AG08396 (cell line): ENCODE measurements at regions not wholly inside any gene's neighbourhood (a gene's known extent, or its start where the extent isn't known, plus 50 kb on each side); places are given as distances from the start of the nearest gene placed in this dataset.
"Not testable (repeated sequence)": the region's sequence is repeated elsewhere in the genome, so short reads cannot be mapped to it uniquely, and the experiment has no call there.

Experiments used
- DNase-seq: peaks from one replicate; pipeline ENCODE4 v3.0.0; 2012; ENCODE audit warnings: low spot score, mixed read lengths

DNA sequence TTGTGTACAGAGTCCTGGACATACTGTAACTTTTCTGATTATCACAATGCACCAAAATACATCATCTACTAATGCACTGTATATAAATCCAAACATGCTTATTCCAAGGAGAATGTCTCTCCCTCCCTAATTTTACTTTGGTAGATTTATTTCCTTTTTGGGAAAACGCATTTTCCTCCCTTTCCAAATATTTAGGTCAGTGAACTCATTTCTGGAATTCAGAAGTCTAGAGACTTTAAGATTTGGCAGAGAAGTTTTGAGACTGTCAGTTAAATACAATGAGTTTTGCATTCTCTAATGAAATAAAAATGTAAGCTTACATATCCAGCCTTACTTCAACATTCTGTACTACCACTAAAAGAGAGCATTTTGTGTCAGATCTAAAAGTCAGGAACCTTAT is 165.8 kb upstream of the EDNRB start:
- no peak for DNase-seq

DNA sequence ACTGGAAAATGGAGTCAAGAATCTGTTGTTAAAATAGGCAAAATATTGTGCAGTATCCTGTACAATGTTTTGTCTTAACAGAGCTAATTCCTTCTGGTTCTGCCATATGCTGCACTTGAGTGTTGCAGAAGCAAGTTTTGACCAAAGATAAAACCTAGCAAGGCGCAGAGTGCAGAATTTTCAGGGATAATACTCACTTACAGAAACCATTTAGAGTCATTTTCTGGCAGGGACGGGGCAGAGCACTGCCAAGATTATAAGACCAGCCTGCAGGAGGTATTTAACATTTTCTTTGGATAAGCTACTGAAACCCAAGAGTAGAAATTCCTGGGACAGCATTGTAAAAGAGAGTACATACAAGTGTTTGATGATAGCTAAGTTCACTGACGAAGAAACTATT is 159.5 kb upstream of the EDNRB start:
- no peak for DNase-seq

GRCh38 chr13:78067290-78067689 is 148.7 kb upstream of the EDNRB start:
- no peak for DNase-seq

GRCh38 chr13:78065141-78065540 is 146.5 kb upstream of the EDNRB start:
- no peak for DNase-seq

GRCh38 chr13:78061806-78062205 is 143.2 kb upstream of the EDNRB start:
- DNase-seq: no peak

- DNase-seq: no peak
These were observed 142.3 kb upstream of the EDNRB start for GRCh38 chr13:78060966-78061365.

DNA sequence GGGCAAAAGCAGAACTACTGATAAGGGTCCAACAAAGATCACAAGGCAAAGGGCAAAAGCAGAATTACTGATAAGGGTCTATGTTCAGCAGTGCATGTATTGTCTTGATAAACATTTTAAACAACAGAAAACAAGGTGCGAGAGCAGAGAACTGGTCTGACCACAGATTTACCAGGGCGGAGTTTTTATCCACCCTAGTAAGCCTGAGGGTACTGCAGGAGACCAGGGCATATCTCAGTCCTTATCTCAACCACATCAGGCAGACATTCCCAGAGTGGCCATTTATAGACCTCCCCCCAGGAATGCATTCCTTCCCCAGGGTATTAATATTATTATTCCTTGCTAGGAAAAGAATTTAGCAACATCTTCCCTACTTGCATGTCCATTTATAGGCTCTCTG is 138.2 kb upstream of the EDNRB start:
- not testable (repeated sequence) for DNase-seq

DNA sequence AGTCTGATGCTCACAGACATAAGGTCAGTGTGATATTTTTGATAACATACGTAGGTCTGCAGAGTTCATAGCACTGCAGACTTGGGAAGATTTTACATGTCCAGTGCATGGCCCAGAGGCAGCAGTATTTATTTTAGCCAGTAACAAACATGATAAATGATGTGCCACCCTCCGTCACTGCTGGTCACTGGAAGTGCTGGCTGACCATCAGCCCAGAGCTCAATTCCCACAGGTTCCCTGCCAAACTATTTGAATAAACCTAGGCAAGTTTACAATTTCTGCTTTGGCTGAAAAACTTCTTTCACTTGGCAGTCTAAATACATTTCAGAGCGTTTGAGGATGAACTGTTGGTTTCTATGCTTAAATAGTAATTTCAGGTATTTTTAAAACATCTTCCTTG is 135.5 kb upstream of the EDNRB start:
- no peak for DNase-seq

DNA sequence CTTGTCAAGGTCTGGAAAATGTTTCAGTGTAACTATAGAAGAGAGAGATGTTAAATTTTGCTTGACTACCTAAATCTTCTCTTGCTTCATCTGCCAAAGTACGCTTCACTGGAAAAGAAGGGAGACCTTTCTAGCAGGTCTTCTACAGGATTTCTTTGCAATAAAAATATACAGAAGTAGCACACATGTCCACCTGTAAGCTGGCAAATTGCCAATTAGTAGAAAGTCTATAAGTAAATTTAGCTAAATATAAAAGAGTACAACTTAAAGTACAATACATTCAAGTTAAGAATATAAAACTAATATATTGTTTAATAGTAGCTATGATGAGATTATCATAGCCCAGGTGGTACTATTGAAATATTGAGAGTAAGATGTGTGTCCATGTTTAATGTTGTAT is 128.5 kb upstream of the EDNRB start:
- DNase-seq: no peak

- DNase-seq: no peak
These were observed 127.7 kb upstream of the EDNRB start for GRCh38 chr13:78046331-78046730.

DNA sequence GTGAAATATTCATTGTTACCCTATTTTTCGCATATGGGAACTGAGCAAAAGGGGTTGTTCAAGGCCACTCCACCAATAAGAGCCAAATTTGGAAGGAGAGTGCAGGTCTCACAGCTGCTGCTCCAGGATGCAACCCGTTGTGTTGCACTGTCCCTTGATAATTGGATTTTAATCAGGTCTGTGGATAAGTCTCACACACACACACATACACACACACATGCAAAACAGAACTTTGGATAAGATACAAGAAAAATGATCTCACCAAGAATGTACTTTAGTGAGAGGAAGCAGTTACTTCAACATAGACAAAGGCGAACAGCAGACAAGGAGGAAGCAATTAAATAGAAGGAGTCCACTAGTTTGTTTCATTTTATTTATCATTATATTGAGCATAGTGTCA is 127.3 kb upstream of the EDNRB start:
- no peak for DNase-seq

DNA sequence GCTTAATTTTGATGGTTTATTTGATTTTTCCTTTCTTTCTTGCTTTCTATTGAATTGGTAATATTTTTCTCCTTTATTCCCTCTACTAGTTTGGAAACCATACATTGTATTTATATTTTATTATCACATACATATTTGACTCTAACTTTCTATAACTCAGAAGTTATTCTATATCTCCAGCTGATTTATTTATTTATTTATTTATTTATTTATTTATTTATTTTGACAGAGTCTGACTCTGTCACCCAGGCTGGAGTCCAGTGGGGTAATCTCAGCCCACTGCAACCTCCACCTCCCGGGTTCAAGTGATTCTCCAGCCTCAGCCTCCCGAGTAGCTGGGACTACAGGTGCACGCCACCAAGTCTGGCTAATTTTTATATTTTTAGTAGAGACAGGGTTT is 122.7 kb upstream of the EDNRB start:
- not testable (repeated sequence) for DNase-seq

DNA sequence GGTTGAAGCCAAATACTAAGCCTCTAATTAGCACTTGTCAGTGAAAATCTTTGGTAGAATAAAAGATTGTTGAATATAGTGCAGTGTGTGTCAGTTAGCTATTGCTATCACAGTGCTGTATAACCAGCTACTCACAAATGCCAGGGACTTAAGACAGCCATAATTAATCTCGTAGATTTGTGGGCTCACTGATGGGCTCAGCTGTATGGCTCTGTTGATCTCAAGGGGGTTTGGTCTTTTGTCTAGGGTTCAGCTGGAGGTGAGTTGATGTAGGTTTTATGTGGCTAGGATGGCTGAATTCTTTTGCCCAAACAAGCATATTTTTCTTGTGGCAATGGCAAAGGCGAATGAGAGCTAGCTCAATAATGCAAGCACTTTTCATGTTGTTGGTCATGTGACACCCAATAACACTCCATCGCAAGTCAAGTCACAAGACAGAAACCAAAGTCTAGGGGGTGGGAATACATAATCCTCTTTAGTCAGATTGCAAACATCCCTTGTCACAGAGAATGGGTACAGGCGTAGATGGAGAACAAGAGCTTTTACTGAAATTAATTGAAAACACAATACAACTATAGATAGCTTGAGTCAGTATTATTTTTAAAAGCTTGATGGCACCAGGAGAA is 121.7 kb upstream of the EDNRB start:
- DNase-seq: no peak

GRCh38 chr13:78036841-78037240 is 118.2 kb upstream of the EDNRB start:
- DNase-seq: no peak

- DNase-seq: no peak
These were observed 116.9 kb upstream of the EDNRB start for GRCh38 chr13:78035500-78035899.

DNA sequence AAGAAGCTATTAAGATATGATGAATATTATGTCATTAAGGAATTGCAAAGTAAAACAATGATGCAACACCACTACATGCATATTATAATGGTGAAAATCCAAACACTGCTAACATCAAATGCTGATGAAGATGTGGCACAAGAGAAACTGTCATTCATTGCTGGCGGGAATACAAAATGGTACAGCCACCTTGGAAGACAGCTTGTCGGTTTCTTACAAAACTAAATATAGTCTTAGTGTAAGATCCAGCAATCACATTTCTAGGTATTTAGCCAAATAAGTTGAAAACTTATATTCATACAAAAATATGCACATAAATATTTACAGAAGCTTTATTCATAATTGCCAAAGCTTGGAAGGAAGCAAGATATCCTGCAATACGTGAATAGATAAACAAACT is 114.9 kb upstream of the EDNRB start:
- no peak for DNase-seq

DNA sequence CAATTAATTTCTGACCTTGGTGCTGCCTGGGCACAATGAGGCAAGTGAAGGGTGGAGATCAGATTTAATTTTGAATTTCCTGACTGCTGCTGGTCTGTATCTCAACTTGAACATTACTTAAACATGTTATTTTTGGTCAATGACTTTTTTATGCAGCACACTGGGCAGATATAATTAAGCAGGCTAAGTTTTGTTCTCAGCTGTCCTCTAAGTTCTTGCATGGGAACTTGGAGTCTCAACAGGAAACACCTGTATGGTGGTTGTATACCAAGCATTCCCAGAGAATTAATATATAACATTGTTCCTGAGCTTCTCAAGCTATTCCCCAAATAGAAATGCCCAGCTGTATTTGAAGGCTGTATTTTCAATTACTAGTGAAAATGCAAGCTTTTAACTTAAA is 113.5 kb upstream of the EDNRB start:
- DNase-seq: no peak

DNA sequence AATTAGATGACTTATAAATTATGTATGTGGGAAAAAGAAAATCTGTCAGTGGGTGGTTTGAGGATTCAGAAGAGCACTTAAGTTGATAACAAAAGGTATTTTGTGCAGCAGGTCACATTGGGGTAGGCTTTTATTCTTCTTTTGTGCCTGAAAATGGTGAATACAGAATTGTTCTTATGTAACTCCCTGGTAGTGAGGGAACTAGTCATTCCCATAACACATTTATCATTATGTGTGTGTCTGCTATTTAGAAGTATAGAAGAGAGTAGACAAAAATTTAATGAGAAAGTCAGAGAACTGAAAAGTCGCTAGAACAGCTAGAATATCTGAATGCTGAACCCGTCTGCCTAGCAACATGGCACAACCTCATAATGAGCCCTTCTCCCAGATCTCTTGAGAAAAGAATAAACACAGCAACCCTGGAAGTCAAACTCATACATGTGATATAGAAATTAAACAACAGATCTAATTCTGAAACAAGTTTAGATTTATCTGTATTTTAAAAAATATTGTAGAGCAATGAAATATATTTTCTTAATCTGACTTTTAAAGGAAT is 111.8 kb upstream of the EDNRB start:
- no peak for DNase-seq

GRCh38 chr13:78029901-78030300 is 111.3 kb upstream of the EDNRB start:
- no peak for DNase-seq

DNA sequence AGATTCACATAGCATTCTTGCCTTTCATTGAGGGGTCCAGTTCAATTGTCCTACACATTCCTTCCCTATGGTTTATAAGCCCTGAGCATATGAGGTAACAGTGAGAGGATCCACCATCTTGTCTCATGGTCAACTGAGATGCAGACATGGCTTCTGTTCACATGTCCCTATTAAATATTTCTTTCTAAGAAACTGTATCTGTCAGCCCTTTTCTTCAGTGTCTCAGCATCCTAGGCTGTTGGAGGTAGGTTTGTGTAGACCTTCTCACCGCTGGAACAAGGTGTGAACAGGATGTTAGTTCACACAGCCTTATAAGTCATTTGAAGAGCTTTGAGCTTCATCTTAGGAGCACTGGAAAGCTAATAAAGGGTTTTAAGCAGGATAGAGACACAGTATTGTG is 110.3 kb upstream of the EDNRB start:
- DNase-seq: no peak

DNA sequence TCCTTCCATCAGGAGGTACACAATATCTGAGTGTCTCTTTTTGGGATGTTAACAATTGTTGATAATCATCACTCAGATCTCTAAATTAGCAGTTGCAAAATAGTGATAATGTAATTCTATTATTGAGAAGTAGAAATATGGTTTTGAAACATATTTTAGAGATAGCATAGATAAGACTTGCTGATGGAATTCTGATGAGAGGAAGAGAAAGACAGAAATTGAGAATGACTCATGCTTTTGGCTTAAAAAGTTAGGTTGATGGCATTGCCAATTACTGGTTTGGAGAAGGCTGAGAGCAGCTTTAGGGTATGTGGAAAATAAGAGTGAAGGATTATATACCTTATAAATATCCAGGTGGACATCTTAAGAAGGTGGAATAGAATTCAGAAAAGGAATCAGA is 106.4 kb upstream of the EDNRB start:
- DNase-seq: no peak

DNA sequence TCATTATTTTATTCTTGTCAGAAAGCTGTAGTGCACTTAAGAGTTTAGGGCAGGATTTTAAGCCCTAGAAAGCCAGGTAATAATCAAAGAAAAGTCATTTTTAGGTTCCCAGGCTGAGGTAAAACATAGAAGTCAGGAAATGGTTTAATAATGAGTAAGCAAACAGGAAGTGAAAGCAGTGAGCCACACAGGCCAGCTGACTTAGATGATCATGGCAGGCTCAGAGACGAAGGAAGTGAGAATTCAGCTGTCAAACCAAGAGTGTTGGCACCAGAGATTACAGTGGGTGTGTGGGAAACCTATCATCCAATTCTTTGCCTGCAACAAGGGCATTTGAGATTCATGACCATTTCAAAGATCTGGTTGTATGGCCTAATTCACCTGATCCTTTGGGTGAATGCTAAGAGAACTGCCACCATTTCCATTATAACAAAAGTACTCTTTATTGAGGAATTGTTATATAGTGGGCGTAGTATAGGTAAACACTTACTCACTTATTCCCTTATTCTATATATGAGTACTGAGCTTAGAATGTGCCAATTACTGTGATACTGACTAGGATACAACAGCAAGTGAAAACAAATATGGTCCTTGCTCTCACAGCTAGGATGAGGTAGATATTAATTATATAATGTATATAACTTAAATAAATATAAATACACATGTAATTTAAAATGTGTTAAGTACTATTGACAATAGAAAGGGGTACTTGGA is 103.7 kb upstream of the EDNRB start:
- DNase-seq: peak; percentile 22

DNA sequence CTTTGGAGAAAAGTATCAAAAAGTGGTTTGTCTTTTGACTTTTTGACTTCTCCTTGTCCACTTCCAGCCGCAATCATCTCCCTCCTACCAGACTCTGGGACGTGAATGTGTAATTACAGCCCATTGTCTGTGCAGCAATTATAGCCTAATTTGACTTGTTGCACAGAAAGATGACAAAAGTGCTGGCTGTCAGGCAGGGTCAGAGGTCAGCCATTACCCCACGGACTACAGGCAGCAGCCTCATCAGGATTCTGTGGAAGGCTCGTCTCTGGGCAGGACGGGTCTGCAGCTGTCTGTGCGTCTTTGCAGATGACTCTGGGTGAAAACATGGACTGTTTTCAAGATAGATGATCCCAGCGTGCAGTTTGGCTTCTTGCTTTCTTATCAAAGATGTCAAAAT is 102.2 kb upstream of the EDNRB start:
- DNase-seq: no peak

- DNase-seq: no peak
These were observed 97.2 kb upstream of the EDNRB start for GRCh38 chr13:78015782-78016181.
